ENCODE measurements at regions not wholly inside any gene's neighbourhood (a gene's known extent, or its start where the extent isn't known, plus 50 kb on each side); places are given as distances from the start of the nearest gene placed in this dataset.

- no peak overlapping the region for H3K4me3 ChIP-seq
- no peaks in the 10 kb centered on the region for H3K4me1 ChIP-seq
- no peak for ATAC-seq
- TF ChIP-seq POLR2AphosphoS5 (IDR thresholded peaks at IDR 0.05) (no peak), EP300 (IDR thresholded peaks at IDR 0.05) (no peak), POLR2A (IDR thresholded peaks at IDR 0.05) (no peak), CTCF (IDR thresholded peaks at IDR 0.05) (no peak)
- WGBS, 2 donors (ENCODE audit: low coverage in 1 of 2) = 93 to 95% methylated on average over 5 to 14 of the region's 14 CpGs
- peaks cover 0 to 5% (median 0%) of the 10 kb centered on the region in 3 donors for H3K9me3 ChIP-seq
- peaks cover 0 to 2% of the 10 kb centered on the region in 2 donors for H3K36me3 ChIP-seq
- H3K27me3 ChIP-seq = no peaks in the 10 kb centered on the region
- H3K27ac ChIP-seq = no peak overlapping the region
Measured at GRCh38 chr2:241977557-241978300, 108.2 kb downstream of the RTP5 start.

GRCh38 chr2:241978670-241979069 lies 109.1 kb downstream of the RTP5 start:
- peaks cover 0 to 5% (median 0%) of the 10 kb centered on the region in 3 donors for H3K9me3 ChIP-seq
- no peak for ATAC-seq
- peaks cover 3% of the 10 kb centered on the region for H3K27me3 ChIP-seq
- H3K27ac ChIP-seq = no peak overlapping the region
- no peaks in the 10 kb centered on the region for H3K4me1 ChIP-seq
- 100% methylated on average over 1 of the region's 1 CpG; no CpG with 5 or more reads in 1 of the 2 donors for WGBS, 2 donors (ENCODE audit: low coverage in 1 of 2)
- H3K4me3 ChIP-seq = no peak overlapping the region
- no peaks in the 10 kb centered on the region for H3K36me3 ChIP-seq
- TF ChIP-seq POLR2A (IDR thresholded peaks at IDR 0.05) (no peak), CTCF (IDR thresholded peaks at IDR 0.05) (no peak), EP300 (IDR thresholded peaks at IDR 0.05) (no peak), POLR2AphosphoS5 (IDR thresholded peaks at IDR 0.05) (no peak)

DNA sequence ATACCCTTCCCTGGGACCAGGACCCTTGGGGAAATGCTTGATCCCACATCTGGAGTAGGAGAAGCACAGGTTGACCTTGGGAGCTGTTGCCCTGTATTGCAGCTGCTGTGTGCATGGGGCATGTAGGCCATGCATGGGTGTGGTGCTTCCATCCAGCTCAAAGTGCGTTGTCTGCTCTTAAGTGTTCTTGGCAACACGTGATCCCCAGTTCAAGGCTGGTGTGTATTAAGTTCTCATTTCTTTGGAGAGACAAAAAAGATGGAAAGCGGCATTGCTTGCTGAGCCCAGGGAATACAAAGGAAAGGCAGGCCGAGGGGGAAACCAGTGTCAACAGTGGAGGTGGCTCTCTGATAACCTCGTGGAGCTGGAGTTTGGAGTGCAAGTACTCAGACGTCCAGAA lies 110.7 kb downstream of the RTP5 start:
- Histone ChIP-seq H3K27ac (no peak overlapping the region), H3K4me3 (no peak overlapping the region), H3K4me1 (no peaks in the 10 kb centered on the region), H3K27me3 (peaks cover 7% of the 10 kb centered on the region), H3K36me3 (no peaks in the 10 kb centered on the region), H3K9me3 (peaks cover 0 to 5% (median 0%) of the 10 kb centered on the region in 3 donors)
- 71 to 75% methylated on average over 2 to 4 of the region's 6 CpGs for WGBS, 2 donors (ENCODE audit: low coverage in 1 of 2)
- no peak for ATAC-seq
- no peak for TF ChIP-seq EP300 (IDR thresholded peaks at IDR 0.05)

- ATAC-seq = no peak
- H3K4me3 ChIP-seq = no peak overlapping the region
- H3K9me3 ChIP-seq = peaks cover 0 to 5% (median 0%) of the 10 kb centered on the region in 3 donors
- no peaks in the 10 kb centered on the region for H3K36me3 ChIP-seq
- no peak overlapping the region for H3K27ac ChIP-seq
- H3K4me1 ChIP-seq = no peaks in the 10 kb centered on the region
- WGBS, 2 donors (ENCODE audit: low coverage in 1 of 2) = 86 to 100% methylated on average over 1 to 17 of the region's 24 CpGs
- TF ChIP-seq EP300 (IDR thresholded peaks at IDR 0.05) (no peak), POLR2A (IDR thresholded peaks at IDR 0.05) (no peak), POLR2AphosphoS5 (IDR thresholded peaks at IDR 0.05) (no peak), CTCF (IDR thresholded peaks at IDR 0.05) (no peak)
- H3K27me3 ChIP-seq = peaks cover 17% of the 10 kb centered on the region
Measured at GRCh38 chr2:241981076-241981700, 111.7 kb downstream of the RTP5 start.

DNA sequence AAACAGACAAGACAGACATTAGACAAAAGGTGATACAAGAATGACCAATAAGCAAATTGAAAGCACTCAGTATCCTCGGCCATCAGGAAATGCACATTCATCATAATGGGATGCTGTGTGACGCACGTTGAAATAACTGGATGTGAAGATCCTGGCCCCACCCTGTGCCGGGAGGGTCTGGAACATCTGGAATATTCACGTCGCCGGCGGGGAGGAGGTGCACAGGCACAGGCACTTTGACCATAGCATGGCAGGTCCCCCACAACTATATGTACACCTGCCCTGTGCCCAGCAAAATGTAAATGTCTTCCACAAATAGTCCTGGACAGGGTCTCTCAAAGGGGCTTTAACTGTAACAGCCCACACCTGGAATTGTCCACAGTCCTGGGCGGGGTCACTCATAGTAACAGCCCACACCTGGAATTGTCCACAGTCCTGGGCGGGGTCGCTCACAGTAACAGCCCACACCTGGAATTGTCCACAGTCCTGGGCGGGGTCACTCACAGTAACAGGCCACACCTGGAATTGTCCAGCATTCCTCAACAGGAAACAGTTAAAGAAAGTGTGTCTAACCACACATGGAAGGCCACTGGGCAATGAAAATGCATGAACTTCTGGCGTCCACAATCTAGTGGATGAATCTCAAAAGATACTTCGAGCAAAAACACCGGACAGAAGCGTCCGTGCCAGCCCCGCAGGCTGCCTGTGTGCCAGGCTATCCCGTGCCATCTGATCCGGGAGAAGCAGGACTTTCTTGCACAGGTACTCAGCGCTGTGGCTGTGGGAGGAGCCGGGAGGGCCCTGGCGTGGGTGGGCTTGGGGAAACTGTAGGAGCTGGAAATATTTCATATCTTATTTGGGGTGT lies 113.4 kb downstream of the RTP5 start:
- 81 to 83% methylated on average over 11 to 15 of the region's 23 CpGs for WGBS, 2 donors (ENCODE audit: low coverage in 1 of 2)
- H3K27ac ChIP-seq = no peak overlapping the region

More for the DNA sequence above, 113.4 kb downstream of the RTP5 start:
- Histone ChIP-seq H3K4me3 (no peak overlapping the region), H3K27me3 (peaks cover 26% of the 10 kb centered on the region), H3K36me3 (no peaks in the 10 kb centered on the region), H3K9me3 (peaks cover 0 to 5% (median 0%) of the 10 kb centered on the region in 3 donors), H3K4me1 (no peaks in the 10 kb centered on the region)
- no peak for ATAC-seq
- TF ChIP-seq EP300 (IDR thresholded peaks at IDR 0.05) (no peak), POLR2A (IDR thresholded peaks at IDR 0.05) (no peak), POLR2AphosphoS5 (IDR thresholded peaks at IDR 0.05) (no peak), CTCF (IDR thresholded peaks at IDR 0.05) (no peak)

Measured in gastroesophageal sphincter (tissue), 4 donors.